GM19238 (cell line): ENCODE measurements at regions not wholly inside any gene's neighbourhood (a gene's known extent, or its start where the extent isn't known, plus 50 kb on each side); places are given as distances from the start of the nearest gene placed in this dataset.

Experiments used
- DNase-seq: peaks from one replicate; pipeline ENCODE4 v3.0.0; 2011; ENCODE audit warnings: low spot score; ENCODE audit not compliant: insufficient read length

DNA sequence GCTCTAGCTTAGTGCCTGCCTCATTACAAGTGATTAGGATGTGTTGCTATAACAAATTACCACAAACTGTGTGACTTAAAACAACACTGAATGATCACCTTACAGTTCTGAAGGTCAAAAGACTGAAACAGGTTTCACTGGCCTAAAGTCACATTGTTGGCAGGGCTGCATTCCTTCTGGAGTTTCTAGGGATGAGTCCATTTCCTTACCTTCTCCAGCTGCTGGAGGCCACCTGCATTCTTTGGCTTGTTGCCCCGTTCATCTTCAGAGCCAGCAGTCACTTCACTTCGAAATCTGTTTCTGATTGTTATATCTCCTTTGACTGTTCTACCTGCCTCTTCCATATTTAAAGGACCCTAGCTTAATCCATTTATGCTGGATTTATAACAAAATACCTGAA lies 69.4 kb upstream of the MTPN start:
- no peak for DNase-seq

DNA sequence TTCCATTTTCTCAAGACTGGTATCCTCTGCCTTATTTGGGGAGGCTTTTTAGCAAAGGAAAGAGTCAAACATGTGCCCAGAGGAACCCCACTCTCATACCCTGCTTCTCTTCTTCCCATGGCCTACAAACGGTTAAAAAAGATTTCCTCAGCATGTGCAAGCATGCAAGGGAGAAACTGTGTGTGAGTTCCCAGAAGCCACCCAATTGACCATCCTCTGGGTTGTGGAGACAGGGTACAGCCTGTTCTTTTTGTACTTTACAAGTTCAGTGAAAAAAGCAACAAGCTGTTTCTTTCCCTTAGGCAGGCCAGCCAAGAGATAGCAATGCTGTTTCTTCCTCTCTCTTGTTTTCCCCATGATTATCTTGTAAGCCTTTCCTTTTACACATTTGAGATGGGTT lies 68.8 kb upstream of the MTPN start:
- no peak for DNase-seq

DNA sequence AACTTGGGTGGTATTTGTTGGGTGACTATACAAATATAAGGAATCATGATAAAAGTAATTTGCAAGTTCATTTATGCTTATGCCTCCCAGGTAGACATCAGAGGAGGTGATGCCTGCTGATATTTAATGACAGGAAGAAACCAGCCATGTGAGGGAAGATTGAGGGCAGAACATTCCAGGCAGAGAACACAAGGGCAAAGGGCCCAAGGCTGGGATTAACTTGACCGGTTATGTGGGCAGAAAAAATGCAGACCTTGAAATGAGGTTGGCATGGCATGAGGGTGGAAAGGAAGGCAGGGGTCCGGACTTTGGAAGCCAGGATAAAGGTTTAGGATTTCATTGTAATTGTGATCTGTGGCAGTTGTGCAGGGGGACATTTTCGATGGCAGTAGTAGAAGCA lies 68.0 kb upstream of the MTPN start:
- DNase-seq = no peak

DNA sequence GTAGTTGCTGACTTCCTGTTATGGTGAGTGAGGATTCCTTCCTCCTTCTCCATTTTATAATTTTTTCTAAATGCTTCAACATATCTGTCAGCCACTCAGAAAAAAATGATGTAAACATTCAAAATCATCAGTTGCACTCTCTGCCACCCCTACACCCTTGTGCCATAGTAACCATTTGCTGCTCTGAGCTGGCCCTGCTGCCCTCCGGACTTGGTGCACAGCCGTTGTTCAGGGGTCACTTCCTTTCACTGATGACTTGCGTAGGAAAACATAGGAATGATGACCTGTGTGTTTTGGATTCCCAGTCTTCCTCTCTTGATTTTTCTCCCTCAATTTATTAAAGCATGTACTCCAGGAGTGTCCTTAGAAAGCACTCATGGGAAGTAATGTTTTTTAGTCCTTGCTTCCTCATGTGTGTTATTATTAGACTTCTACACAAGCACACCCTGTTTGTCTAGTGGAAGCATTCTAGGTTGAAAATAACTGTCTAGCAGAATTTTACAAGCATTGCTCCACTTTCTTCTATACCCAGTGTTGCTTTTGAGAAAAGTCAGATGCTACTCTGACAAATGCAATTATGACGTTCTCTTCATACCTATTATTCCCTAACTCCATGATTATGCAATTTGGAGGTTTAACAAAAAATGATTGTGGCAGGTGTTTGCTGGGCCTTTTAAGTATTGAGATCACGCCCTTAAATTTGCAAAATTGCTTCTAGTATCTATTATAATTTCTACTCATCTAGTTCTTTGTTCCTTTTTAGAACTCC lies 62.6 kb upstream of the MTPN start:
- no peak for DNase-seq

DNA sequence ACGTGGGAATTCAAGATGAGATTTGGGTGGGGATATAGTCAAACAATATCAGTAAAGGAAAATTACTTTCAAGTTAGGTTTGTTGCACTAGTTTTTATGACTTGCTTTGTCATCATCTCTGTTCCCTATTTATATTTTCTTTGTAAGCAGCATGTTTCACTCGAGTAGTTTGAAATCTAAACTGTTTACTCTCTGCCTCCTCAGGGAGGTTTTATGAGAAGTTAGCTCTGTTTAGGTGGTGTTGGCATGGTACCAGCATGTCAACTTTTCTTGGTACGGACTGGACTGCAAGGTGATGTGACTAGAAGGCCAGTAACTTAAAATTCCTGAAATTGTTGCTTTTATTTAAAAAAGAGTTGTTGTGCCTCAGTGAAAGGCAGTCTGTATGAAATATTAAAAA lies 59.2 kb upstream of the MTPN start:
- no peak for DNase-seq

DNA sequence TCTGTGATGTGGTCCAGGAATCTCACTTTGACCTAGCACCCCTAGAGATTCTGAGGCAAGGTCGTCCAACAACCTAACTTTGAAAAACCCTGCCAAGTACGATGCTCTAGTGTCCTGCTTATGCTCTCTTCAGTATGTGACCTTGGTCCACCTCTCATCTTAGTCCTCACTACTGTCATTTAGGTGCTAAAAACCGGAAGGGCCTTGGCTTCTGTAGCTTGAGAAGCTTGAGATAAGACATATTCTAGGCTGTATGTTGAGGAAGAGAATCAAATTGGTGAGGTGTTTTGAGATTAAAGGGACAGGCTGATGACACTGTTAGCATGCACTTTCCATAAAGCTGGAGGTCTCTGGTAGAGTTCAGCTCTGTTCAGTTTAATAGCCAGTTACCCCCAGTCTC lies 57.0 kb upstream of the MTPN start:
- no peak for DNase-seq

DNA sequence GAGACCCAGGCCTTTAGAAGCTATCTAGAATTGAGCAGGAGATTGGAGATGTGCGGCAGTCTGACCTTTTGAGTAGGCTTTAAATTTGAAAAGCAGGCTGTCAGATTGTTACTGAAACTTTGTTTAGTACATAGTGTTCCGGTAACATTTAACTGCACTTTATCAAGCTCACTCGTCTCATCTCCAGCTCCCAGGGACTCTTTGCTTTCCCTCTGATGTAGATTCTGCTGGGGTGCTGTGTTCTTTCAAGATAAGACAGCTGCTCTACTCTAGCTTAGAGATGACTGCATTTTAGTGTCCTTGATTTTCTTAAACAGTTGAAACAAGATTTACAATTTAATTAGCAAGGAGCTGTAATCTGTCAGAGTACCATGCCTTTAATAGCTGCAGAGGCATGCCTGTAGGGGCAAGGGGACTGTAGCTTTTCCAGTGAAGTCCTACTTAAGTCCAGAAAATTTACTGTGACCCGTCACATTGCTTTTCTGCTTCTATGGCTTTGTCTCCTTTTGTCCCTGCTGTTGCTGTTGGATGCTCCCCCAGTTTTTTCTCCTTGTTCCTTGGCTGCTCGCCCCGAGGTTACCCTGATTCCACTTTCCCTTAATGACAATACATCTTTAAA lies 56.4 kb upstream of the MTPN start:
- no peak for DNase-seq

DNA sequence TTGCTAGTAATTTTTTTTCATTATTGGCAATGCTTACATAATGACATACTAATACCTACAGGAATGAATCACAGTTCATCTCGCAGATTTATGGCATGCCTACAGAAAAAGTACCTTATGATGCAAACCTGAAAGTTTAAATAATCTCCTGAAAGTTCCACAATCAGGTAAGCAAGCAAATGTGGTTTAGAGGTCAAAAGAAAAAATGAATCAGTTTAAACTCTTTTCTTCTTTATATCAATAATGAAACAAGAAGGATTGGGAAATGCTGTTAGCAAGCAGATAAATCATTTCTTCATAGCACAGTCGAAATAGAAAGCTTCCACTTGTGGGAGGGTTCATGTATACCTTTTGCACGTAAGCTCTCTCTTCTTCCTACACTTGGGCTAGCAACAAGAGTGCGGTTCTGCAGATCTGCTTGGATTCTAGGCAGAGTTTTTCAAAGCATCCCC lies 53.7 kb upstream of the MTPN start:
- no peak for DNase-seq

DNA sequence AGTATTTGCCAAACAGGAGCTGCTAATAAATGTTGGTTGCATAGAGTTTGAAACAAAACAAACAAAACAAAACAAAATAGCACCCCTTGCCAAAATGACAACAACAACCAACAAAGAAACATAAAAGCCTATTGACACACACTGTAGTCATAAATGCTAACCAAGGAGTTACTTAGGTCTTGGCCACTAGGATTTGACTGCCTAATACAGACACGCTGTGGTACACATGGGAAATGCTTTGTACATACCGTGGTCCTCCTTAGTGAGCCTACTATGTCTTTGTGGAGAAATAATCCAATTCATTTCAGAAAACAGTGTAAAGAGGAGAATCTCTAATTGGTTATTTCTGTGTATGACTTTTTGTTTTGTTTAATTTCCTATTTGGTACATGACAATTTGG lies 53.2 kb upstream of the MTPN start:
- no peak for DNase-seq

DNA sequence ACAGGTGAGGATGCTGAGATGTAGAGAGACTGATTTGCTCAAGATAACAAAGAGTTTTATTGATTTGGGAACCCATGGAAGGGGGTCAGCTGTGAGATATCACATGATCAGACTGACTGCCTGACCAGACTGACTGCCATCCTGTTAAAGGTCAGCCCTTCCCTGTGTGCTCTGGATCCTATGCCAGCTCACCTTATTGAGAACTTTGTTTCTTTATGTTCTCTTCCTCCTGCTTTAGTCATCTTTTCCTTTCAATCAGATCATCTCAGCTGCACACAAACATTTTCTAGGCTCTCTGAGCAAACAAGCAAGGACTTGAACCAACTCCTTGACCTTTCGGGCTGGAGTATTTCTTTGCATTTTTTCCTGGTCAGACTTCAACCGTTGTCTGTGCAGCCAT lies 50.0 kb upstream of the MTPN start:
- DNase-seq = no peak
